ENCODE measurements at regions not wholly inside any gene's neighbourhood (a gene's known extent, or its start where the extent isn't known, plus 50 kb on each side); places are given as distances from the start of the nearest gene placed in this dataset.
"Not testable (repeated sequence)": the region's sequence is repeated elsewhere in the genome, so short reads cannot be mapped to it uniquely, and the experiment has no call there.

DNA sequence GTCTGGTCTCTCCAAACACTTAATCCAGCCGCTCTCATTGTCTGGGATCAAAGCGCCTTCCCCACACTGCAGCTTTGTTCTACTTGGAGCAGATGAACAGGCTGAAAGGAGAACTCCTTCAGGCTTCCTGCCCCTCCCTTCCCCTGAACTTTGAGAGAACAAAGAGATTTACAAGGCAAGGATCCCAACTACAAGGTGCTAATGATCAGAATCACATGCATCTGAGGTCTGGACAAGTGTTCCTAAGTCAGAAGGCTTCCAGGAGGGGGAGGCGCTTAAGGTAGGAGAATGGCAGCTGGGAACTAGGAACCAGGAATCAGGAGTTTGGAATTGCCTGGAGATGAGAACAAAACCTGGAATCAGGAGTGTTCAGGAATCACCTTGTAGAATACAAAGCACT is 606.3 kb upstream of the CDH11 start:
- peak; percentile 81 for ATAC-seq

DNA sequence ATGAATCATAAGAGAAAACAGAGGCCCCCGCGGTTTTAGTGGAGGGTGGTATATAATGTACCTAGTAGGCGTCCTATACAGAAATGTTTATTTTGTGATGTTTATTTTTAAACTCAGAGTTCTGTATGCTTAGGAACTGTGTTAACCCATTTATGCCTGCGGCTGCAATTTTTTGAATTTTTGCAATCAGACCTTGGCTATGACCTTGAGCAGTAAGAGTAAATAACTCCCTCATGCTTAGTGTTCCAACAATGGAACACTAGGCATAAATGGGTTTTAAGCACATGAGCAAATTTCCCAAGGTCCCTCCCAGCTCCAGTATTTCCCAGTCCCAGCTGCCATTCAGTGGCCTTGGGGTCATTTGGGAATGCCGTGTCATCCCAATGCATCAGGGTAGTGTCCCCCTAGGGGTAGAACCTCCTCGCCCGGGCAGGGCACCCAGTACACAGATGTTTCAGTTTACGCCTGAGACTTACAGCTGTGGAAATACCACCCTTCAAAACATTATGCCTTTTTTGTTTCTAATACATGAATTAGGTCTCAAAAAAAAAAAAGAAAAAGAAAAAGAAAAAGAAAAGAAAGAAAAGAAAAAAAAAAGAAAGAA is 605.8 kb upstream of the CDH11 start:
- ATAC-seq (no peak), DNase-seq (ENCODE audit: low spot score) (no peak)
- intact Hi-C loops (cut with DNase I) = no loop called here

More for the DNA sequence above, 606.3 kb upstream of the CDH11 start:
- DNase-seq (ENCODE audit: low spot score) = no peak
- intact Hi-C loops (cut with DNase I) = no loop called here

DNA sequence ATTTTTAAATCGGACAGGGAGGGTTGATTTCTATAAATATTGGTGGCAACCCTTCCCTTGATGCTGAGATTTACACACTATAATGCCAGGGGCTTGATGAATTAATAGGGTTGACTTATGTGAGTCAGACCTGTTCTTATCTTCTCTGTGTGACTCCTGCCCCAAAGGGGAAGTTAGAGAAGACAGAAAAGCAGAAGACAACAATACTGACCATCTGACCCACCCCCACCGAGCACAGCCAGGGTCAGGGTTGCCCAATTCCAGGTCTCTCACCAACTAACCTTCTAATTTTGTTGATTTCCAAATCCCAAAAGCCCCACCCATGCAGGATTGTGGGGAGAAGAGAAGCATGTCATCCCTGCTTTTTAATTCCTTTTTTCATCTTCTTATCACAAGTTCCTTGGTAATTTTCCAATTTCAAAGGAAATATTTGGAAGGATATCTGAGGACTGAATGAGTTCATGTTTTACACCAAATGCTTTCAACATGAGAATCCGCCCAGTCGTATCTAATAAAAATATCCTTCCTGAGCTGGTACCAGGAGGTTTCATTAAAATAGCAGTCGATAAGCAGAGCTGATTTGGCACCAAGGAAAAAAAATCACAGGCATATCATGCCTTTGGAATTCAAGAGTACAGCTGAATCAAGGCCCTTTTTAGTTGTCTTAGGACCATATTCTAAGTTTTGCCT is 603.4 kb upstream of the CDH11 start:
- DNase-seq (ENCODE audit: low spot score) (no peak), ATAC-seq (peak; percentile 52)
- intact Hi-C loops (cut with DNase I) = no loop called here

DNA sequence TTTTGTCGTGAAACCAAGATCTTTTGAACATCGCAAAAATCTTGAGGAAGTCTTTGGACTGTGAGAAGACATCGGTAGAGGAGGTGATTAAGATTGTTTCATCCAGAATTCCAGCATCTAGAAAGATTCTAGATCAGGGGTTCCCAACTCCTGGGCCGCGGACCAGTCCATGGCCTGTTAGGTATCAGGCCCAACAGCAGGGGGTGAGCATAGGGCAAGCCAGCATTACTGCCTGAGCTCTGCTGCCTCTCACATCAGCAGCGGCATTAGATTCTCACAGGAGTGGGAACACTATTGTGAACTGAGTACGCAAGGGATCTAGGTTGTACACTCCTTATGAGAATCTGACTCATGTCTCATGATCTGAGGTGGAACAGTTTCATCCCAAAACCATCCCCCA is 600.6 kb upstream of the CDH11 start:
- intact Hi-C loops (cut with DNase I) = no loop called here
- no peak for ATAC-seq
- DNase-seq (ENCODE audit: low spot score) = no peak

DNA sequence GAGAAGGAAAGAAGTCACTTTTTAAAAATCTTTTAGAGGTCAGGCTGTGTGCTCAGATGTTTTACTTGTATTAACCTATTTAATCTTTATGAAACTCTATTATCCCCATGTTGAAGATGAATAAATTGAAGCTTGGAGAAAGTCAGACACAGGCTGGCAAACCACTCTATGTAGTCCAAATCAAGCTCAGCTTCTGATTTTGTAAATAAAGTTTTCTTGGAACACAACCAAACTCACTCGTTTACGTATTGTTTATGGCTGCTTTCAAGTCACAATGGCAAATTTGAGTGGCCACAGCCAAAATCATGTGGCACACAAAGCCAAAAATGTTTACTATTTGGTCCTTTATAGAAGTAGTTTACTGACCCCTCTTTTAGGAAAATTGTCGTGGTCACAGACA is 596.0 kb upstream of the CDH11 start:
- ATAC-seq (no peak), DNase-seq (ENCODE audit: low spot score) (no peak)
- intact Hi-C loops (cut with DNase I) = no loop called here

DNA sequence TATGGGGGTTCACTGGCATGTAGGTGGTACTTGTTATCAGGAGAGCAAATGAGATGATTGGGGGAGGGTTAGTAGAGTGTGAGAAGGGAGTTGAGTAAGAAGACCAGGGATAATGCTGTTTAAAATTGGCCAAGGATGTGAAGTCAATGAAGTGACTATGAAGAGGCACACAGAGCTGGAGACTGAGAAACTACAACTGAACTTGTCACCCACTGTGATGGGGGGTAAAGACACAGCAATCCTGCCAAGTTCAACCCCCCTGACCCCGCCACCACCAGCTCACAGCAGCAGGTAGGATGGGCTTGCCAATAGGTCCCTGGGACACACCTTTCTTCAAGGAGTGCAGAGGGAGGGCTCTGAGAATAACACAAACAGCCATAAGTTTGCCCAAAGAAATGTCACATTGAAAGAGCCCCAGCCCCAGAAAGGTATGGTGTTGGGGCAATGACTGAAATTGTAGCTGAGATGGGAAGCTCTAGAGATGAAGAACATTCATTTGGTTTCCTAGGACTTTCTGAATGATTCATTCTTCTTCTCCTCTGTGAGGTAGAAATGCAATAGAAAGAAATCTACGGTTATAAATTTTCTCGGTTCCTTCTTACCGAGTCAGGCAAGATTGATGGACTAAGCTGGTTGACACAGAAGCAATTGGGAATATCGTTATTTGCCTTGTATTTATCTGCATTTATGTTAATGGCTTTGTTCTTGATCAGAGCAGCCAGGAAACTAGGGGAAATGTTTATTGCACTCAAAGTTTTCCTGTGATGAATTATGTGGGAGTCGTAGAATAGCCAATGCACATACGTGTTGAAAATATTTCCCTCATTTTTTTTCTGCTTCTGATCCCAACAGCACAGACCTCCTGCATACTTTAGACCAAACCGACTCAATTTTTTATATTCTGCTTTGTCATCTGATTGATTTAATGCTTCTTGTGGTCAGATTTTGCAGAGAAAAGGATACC is 595.2 kb upstream of the CDH11 start:
- DNase-seq (ENCODE audit: low spot score) (no peak), ATAC-seq (no peak)
- intact Hi-C loops (cut with DNase I) = no loop called here

DNA sequence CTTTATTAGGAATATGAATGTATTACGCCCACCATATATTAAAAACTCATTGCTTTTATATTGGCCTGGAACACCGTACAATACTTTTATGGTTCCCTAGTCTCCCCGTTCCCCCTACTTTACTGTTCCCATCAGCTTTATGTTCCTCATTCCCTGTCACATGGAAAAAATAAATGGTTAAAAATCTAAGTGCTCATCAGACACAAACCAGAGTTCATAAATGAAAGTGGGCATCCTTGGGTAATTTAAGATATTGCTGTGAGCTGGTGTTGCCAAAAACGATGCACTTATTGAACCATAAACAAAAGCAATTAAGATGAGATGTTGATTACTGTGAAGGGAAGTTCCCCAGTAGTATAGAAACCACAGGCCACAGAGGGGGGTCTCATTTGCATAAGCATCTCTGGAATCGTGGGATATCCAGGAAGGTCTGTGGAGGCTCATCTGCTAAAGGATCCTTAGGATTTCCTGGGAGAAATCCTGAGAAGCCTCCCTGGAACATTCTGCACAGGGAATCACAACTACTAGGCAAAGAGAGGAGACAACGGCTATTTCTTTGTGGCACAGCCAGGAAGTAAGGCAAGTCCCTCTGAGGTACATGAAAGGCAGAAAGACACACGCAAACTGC is 591.4 kb upstream of the CDH11 start:
- DNase-seq (ENCODE audit: low spot score) = no peak
- intact Hi-C loops (cut with DNase I) = no loop called here
- ATAC-seq = no peak

DNA sequence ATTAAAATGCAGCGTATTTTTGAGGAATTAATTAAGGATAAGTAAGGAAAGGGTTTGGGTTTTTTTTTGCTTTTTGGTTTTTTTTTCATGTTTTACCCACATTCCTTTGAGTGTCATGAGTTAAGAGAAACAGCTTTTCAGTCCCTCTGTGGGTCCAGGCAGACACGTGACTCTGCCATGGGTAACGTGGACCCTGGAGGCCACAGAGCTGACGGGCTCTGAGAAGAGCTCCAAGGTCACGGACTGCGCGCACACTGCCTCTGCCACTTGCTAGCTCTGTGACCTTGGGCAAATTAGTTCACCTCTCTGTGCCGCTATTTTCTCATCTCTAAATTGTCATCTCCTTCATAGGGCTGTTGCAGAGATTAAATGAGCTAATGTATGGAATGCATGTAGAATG is 588.2 kb upstream of the CDH11 start:
- intact Hi-C loops (cut with DNase I) = no loop called here
- DNase-seq (ENCODE audit: low spot score) (no peak), ATAC-seq (peak; percentile 68)

DNA sequence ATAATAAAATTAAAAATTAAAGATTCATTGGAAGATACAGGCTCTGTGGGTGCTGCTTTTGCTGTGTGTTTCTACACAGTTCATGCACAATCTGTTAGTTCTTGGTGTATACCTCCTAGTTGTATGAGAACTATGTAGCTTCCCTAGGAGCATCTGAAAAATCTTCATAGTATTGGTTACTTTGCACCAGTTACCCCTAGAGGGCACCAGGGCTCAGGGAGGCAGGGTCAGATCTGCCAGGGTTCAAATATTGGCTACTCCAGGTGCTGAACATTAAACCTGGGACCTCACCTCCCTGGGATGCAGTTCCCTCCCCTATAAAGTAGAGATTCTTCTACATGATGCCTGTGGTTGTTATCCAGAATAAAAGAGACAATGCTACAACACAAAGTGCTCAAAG is 583.0 kb upstream of the CDH11 start:
- intact Hi-C loops (cut with DNase I) = no loop called here
- no peak for DNase-seq (ENCODE audit: low spot score)

DNA sequence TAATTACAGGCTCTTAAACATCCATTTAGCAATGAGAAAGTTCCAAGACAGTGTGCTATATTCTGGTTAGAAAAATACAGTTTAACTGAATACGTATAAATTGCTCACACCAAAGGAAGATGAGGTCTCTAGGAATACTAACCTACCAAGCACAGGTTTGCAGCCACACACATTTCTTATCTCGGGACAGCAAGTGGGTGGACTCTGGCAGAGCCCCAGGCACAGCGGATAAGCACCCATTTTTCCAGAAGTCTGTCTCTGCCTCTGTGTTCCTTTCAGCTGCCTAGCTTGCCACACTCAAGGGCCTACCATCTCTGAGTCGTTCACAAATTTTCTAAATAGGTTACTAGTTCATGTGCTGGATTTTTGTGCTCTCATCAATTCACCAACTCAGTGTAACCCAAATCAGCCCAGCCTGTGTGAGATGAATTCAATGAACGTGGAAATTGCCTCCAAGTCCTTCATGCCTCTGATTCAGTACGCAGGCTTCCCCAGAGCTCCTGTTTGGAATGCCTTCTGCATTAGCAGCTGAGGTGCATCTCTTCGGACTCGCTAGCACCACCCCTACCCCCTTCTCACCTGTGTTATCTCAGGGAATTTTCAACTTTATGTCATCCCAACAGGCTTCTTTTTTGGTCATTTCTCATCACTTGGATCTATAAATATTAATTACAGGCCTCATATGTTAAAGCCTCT is 581.0 kb upstream of the CDH11 start:
- DNase-seq (ENCODE audit: low spot score) = no peak
- intact Hi-C loops (cut with DNase I) = no loop called here
- ATAC-seq = no peak

More for the DNA sequence above, 583.0 kb upstream of the CDH11 start:
- no peak for ATAC-seq

DNA sequence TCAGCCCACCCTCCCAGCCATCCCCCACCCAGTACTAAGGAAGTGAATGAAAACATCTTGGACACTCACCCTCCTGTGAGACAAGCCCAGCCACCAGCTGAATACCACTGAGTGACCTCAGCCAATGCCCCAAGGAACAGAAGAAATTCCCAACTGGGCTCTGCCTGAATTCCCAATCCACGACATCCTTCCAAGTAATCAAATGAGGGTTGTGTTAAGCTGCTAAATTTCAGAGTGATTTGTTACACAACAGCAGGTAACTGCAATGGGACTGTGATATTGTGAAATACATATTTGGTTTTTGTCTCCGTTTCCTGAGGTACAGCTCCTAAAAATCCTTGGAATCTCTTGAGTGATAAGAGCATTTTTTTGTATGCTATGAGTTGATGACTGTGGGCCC is 578.7 kb upstream of the CDH11 start:
- no peak for ATAC-seq
- intact Hi-C loops (cut with DNase I) = no loop called here
- no peak for DNase-seq (ENCODE audit: low spot score)

DNA sequence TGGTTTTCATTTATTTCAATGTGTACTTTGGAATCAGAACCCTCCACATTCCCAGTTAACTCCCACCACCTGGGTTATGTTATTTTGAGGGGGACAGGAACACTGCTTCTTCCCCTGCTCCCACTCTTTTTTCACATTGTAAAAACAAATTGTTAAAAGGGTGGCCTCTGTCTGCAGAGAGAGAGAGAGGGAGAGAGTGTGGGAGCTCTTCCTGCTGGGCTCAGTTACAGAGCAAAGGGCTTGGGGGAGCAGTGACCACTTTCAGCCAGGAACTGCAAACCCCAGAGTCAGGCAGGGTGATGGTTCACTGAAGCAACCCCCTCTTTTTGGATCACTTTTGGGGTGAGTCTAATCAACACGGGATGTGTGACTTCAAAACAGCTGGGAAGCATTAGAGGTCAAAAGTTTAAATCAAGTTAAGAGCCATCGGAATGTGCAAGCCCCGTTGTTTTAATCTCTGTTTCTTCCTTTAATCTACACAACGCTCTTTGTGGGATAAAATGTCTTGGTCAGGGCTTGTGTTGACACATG is 577.0 kb upstream of the CDH11 start:
- intact Hi-C loops (cut with DNase I) = no loop called here
- DNase-seq (ENCODE audit: low spot score) = no peak
- peak; percentile 78 for ATAC-seq

DNA sequence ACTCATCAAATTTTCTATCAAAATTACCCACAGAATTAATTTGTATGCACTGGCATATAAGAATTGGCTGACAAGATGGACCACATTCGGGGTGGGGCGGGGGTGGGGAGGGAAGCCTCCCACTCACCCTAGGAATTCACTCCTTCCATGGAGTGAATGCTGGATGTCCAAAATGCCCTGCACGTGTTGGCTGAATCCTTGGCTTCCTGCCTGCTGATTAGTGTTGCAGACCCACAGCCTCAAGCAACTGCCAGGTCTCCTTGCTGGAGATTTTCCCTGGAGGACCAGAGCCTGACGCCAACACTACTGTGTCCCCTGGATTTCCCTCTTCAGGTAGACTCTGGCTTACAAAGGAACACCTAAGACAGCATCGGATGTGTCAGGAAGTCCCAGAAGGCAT is 575.7 kb upstream of the CDH11 start:
- no peak for ATAC-seq
- intact Hi-C loops (cut with DNase I) = no loop called here
- no peak for DNase-seq (ENCODE audit: low spot score)

DNA sequence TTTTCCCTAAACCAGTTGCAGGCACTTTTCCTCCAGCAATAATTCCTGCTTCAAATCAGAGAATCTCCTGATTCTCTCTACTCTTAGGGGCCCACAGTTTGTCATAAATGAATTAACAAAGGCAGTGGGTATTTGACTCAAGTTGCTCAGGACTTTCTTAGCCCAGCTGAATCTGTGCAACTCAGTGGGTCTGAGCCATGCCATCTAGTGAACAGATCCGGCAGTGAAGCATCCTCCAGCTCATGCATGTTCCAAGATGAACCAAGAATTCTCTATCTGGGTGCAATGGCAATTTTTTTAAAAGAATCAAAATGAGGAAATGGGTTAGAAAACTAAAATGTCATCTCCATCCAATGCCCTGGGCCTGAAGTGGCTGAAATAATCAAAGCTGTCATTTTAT is 575.2 kb upstream of the CDH11 start:
- no peak for DNase-seq (ENCODE audit: low spot score)
- intact Hi-C loops (cut with DNase I) = no loop called here
- no peak for ATAC-seq

DNA sequence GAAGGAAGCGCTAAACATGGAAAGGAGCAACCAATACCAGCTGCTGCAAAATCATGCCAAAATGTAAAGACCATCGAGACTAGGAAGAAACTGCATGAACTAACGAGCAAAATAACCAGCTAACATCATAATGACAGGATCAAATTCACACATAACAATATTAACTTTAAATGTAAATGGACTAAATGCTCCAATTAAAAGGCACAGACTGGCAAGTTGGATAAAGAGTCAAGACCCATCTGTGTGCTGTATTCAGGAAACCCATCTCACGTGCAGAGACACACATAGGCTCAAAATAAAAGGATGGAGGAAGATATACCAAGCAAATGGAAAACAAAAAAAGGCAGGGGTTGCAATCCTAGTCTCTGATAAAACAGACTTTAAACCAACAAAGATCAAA is 570.0 kb upstream of the CDH11 start:
- ATAC-seq; intact Hi-C loops (cut with DNase I); DNase-seq (ENCODE audit: low spot score): not testable (repeated sequence)

DNA sequence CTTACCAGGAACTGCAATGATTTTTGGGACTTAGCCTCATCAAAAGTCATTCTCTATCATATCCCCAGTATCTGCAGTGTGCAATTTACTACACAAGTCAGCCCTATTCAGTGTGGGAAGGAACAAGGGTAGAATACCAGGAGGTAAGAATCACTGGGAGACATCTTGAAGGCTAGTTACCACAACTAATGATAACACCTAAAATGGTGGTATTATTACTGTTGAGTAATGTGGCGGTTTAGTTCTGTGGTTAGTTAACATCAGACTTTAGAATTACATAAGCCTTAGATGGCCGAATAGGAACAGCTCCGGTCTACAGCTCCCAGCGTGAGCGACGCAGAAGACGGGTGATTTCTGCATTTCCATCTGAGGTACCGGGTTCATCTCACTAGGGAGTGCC is 567.9 kb upstream of the CDH11 start:
- no peak for ATAC-seq
- DNase-seq (ENCODE audit: low spot score) = no peak
- intact Hi-C loops (cut with DNase I) = no loop called here

DNA sequence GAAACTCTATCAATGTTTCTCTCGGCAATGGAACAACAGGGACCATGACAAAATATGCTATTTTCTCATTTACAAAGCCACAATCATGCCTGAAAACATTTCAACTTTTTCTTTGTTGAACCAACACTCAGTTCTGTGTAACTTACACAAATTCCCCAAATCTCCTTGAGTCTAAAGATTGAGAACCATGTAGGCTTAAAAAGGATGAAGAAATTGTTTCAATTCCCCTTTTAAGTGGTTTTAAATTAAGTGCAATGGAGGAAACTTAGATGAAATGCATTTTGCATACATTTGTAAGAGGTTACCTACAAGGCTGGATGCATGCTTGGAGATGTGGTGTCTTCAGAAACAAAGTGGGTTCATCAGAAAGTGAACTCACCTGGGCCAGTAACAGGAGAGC is 566.4 kb upstream of the CDH11 start:
- no peak for DNase-seq (ENCODE audit: low spot score)
- no peak for ATAC-seq
- intact Hi-C loops (cut with DNase I) = no loop called here

DNA sequence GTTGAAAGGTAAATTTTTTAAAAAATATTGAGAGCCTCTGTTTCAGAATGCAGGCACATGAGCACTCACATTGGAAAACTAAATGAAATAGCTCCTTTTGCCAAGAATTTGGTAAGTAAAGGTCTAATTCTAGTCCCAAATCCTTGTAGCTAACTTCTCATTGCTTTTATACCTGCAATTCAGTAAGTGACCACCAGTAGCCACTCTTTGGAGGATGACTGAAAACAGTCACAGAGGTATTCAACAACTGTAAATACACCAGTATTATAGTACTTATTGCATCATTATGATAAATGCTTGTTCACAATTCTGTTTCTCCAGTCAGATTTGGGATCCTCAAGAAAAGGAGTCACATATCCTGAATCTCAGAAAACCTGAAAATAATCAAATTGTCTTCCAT is 562.4 kb upstream of the CDH11 start:
- intact Hi-C loops (cut with DNase I) = no loop called here

DNA sequence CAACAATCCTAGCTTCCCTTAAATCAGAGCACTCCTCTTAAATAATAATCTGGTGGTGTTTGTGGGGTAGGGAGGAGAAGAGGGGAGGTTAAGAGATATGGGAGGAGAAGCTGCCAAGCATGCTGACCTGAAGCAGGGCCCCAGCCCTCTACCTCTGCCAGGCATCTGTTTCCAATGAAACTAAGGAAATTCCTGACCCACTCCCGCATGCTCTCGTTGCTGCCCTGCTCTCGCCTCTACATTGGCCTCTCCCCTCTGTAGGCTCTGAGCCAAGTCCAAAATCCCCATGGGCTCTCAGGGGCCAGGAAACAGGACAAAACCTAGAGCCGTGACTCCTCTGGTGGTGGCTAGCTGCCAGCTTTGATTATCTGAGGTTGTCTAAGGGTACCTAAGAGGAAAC is 559.5 kb upstream of the CDH11 start:
- ATAC-seq = peak; percentile 57

More for the DNA sequence above, 562.4 kb upstream of the CDH11 start:
- DNase-seq (ENCODE audit: low spot score) (no peak), ATAC-seq (no peak)

More for the DNA sequence above, 559.5 kb upstream of the CDH11 start:
- intact Hi-C loops (cut with DNase I) = no loop called here
- no peak for DNase-seq (ENCODE audit: low spot score)

Measured in sciatic nerve (tissue), 2 donors.